NCI-H1694 treated with DMSO at 0.1 percent for 48 hours (cell line): ENCODE measurements at regions not wholly inside any gene's neighbourhood (a gene's known extent, or its start where the extent isn't known, plus 50 kb on each side); places are given as distances from the start of the nearest gene placed in this dataset.

Source experiments
- DNase-seq: peaks from one replicate; lab custom pipeline; 2025; lab: John Stamatoyannopoulos, UW

DNA sequence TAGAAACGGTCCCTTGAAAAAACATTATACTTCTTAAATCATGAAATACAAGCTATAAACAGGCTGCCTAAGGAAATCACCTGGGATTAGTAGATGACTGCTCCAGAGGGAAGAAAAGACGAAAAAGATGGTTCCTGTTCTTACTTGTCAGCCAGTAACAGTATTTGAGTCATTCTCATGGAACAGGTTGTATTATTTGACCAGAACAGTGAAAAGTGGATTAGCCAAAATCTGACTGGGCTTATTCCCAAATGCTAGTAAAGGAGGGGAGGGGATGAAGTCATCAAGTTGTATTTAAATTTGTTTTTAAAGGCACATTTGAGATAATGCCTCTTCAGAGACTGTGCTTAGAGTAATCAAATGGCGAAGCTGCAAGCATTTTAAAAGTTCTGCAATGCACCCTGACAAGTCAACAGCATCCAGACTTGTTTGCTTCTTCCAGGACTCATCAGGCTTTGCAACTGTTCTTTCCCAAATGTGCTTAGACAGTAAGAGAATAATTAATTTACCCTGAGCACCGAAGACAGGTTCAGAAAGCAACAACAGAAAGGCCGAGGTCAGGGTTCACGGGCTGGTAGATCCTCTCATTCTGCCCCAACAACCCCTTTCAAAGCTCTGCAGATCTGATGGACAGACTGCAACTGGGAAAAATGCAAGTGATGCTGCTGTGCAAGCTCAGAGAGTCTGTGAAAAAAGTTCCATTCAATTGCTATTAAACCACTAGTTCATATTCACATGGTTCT lies 800.6 kb downstream of the KCTD16 start:
- DNase-seq = no peak

DNA sequence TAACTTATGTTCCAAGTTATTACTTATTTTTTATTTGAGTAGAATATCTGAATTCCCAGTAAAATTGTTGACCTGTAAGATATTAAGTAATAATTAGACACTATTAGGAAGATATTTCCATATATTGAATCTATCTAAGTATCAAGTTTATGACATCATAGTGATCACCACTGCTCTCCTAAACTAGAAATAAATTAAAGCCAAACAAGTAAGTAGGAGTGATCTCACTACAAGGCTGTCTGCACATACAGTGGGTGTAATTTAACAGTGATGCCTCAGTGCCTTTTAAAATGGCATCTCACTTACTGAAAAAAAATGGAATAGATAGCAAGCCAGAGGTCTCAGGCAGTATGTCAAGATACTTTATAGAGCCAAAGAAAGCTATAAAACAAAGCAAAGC lies 789.6 kb downstream of the KCTD16 start:
- no peak for DNase-seq

DNA sequence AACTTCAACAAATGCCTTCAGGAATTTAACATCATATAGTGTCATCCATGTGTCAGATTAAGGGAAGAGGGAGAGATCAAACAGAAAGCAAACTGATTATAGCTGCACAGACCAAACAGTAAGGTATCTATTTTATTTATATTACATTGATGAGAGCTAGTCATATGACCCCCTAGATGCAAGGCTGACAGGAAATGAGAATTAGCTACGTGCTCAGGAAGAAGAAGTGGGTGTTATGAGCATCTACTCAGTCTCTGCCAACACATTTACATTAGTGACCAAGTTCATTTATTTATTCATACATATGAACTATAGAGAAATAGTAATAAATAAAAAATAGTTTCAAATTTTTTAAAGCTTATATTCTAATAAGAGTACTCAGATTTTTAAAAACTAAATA lies 787.3 kb downstream of the KCTD16 start:
- no peak for DNase-seq

DNA sequence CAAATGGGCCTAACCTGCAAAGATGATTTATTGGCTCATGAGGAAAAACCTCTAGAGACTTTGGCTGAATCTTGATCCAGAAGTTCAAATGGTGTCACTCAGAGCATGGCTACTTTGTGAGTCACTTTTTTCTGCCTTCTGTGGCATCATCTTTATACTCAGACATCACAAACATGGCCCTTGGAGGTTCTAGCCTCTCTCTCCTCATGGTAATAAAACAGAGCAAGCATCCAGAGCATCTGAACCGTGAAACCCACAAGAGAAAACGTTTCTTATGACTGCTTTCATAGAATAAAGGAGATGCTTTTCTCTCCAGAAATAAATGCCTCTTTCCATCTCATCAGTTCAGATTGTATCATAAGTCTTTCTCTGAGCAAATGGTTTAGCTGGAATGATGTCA lies 780.3 kb downstream of the KCTD16 start:
- DNase-seq = no peak

DNA sequence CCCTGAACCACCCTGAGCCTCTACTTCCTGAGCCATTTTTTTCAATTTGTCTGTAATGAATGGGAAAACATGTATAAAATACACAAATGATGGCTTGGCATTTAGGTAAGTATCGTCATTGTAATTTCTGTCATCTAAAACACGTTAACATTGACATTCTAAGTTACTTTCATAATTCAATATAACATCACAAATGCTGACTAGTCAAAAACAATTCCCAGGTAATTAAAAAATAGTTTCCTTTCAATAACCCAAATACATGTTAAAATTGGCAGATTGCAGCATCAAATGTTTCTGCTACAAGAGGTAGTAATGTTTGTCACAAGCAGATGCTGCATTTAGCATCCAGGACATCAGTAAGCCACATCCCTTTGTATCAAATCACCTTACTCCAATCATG lies 776.4 kb downstream of the KCTD16 start:
- DNase-seq = no peak

DNA sequence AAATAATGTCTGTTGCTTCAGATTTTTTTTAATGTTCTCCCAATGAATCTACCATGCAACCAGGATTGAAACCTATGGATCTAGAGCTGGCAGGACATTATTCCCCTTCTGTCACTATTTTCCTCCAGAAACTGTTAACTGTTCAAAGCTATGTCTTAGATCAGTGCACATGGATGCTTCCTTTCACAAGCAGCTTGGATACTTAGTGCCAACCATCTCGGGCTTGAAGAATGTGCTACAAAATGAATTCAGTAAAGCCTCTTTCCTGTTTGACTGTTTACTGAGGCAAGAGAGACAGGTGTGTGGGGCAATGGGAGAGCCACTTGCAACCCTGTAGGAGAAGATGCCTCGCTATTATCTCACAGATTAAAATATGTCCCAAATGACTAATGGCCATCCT lies 774.8 kb downstream of the KCTD16 start:
- no peak for DNase-seq

DNA sequence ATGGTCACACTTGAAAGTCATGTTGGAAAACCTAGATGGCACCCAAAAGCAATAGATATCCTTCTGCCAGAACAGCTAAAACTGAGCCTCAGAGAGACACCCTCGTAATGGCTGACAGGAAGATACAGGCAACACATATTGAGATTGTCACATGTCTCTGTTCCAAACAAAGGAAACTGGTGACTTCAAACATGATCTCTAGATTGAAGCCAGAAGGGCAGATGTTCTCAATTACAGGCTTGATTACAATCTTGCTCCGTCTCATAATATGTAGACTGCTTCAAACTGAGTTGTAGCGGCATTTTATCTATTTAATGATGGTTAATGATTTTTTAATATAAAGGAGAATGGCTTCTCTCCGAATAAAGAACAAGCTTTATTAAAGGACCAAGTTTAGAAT lies 774.3 kb downstream of the KCTD16 start:
- DNase-seq = no peak

DNA sequence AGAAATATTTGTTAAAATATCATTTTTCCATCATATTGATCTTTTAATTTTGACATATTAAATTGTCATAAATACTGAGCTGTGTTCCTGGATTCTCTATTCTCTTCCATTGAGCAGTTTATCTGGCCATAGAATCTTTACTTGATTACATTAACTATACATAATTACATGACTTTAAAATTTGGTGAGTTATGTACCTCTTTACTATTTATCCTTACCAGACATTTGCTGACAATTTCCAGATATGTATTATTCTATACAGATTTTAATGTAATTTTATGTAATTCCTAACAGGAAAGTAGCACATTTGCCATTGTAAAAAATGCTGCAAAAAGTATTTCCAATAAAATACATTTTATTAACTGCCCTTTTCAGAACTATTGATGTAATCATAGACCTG lies 770.3 kb downstream of the KCTD16 start:
- no peak for DNase-seq

DNA sequence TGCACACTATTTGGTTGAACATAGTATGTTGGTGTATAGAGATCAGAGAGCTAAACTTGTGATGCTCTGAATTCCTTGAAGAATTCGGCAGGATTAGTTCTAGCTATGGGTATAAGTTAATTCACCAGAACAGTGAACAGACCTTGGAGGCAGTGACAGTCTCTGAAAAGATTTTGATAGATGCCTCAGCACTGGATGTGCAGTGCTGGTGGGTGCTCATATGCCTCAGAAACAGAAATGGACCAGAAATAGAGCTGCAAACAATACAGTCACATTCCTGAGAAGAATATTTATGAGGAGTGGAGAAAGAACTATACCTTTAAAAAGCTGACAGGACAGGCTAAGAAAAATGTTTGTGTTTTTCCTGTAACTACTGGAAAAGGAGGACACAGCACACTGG lies 747.7 kb downstream of the KCTD16 start:
- DNase-seq = no peak

DNA sequence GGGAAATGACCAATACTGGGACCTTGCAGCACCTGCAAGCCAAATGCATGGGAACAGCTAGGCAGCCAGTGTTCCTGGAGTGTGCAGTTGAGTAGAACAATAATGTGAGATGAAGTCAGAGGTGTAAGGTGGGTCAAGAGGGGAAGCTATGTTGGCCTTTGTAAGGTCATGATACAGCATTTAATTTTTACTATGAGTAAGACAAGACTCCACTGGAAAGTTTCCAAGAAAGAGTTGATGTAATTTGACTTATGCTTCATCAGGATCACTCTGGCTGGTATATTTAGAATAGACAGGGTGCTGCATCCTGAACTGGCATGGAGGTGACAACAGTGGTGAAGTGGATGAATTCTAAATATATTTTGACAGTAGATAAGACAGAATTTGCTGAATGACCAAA lies 744.8 kb downstream of the KCTD16 start:
- no peak for DNase-seq

DNA sequence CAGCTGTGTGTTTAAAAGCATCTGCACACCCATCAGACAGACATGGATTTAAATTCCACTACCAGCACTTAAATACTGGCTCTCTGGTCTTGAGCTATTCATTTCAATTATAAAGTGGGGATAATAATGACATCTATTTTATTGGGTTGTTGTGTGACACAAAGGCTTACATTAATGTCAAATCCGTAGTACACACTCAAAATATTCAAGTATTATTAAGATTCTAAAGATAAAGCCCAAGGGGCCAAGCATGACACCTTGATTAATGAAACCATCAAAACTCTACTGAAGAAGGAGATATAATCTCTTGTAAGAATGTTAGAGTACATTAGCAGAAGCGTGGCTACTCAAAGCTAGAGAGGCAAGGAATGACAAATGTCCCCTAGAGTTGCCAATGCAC lies 743.0 kb downstream of the KCTD16 start:
- DNase-seq = no peak

DNA sequence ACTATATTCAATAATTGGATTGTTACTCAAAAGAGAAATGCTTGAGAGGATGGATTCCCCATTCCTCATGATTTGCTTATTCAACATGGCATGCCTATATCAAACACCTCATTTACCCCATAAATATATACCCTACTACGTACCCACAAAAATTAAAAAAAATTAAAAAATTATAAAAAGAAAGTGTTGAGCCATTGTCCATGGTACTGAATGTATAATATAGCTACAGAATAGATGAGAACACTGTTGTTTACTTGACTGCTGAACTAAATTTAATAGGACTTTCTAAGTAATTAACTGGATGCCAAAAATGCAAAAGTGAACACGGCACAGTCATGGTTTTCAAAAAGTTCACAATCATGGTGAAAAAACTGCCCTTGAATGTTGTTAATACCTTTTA lies 725.8 kb downstream of the KCTD16 start:
- no peak for DNase-seq

DNA sequence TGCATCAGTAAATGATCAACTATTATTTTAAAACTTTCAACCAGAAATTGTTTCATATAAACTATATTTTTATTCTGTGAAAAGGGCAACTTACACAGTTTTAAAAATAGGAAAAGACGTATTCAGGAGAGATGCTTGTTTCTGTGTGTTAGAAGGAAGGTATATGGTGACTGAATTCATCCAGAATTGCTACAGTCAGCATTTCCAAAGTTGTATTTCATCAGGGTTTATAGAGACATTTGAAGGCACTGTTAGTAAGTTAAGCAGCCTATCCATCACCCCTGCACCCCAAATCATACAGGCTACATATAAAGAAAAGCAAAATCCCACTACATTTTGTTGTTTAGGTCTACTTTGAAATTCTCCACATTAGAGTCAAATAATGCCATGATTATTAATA lies 716.0 kb downstream of the KCTD16 start:
- no peak for DNase-seq

DNA sequence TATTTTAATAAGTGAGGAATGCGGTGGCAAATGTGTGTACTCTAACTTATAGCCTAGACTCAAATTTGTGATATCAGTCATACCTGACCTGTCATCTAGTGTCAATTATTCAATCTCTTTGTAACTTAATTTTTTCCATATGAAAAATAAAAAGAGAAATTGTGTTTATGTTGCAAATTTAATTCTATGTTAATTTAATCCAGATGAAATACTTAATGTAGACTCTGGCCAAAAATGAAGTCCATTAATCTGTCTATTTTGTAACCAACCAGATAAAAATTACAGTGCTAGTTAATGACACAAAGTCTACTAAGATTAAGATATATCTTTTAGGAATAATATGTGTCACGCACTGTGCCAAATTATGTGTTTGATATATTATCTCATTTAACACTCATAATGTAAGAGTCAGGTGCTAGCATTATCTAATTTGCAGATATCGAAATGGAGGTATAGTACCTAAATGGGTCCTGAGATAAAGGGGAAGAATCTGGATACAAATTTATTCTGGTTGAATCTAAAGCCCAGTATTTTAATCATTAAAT lies 712.1 kb downstream of the KCTD16 start:
- DNase-seq = no peak

DNA sequence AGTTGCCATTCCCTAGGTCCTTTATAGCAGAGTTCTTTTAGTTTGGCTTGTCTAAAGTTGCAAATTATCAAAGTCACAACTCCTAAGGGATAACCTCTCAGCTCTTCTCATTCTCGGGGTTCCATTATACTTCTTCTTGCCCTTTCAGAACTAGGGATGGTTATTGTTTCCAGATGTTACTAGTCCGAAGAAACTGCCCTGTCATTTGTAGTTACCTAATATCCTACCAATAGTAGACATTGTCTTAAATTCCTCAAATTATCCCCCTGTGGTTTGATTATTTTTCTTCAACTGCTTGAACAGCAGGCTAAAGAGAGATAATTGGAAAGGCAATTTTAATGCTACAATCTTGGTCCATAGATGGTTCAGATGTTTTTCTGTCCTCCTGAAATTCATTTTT lies 709.8 kb downstream of the KCTD16 start:
- DNase-seq = no peak

DNA sequence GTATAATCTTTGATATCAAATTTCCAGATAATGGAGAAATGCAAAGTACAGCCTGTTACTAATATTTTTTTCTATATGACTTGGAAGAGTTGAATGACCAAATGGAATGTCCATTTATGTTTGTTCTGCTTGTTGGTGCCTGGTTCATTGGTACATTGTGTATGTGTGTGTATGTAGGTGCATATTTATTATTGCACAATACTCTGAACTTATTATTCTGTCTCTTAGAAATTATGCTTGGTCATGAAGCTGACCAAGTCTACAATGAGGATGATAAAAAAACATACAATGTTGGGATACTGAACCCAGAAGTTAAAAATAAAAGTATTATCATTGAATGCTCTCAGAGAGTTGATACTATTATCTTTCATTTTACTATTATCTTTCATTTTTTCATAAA lies 706.3 kb downstream of the KCTD16 start:
- no peak for DNase-seq

DNA sequence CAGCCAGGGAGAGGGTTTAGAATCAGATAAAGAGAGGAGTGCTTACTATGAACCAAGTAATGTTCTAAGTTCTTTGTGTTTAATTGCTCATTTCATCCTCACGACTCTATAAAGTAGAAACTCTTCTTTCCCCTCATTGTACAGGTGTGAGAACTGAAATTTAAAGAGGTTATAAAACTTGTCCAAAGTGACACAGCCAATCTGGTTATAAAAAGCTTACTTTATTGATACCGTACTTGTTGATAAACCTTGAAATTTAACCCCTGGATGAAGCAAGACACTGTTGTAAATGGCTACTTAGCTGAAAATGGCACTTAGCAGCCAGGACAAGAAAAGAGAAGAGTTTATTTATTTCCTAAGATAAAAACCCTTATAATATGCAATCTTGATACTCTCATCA lies 702.4 kb downstream of the KCTD16 start:
- no peak for DNase-seq

DNA sequence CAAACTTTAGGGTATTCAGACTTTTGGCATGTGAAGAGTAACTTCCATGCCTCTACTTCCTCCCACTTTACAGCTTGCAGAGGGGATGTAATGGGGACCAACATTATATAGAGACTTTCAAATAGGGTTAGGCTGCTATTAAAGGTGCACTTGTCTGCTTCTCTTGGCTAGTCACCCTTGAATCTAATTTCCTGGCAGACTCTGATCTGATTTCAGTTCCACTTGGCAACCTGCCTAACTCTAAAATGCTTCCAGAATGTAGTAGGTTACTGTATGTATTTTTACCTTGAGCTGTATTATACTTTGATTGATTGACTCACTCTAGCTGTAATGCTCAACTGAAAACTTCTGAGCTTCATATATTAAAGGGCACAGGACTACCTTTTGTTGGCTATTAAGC lies 693.4 kb downstream of the KCTD16 start:
- DNase-seq = no peak

DNA sequence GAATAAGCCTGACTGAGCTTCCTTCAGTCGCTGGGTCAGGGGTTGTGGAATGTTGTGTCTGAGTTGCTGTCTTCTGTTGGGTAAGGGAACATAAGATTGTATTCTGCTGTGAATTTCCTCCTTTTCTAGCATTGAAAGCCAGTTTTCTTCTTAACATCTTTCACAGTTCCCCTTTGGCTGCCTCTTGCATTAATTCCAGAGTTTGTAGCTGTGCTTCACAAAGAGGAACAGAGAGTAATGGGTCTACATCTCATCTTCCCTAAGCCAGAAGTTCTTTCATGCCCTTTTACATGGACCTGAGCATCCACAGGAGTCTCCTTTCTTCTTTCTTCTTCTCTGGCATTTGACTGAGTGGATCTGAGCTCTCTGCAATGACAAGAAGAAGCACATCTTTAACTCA lies 686.8 kb downstream of the KCTD16 start:
- no peak for DNase-seq

DNA sequence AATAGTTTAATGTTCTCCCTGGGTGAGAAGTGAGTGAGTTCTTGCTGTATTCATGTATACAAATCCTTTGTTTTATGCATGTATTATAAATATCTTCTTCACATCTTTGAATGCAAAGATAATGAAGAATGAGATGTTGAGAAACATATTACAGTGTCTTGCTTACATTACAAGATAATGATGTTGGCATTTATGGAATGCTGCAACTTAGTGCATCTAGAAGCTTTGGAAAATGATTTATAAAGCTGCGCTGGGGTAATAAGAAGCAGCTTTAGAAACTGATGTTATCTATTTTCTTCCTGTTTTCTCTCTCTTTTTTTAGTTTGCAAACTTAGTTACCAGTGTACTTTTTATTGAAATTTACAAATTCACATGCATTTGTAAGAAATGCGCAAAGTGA lies 673.4 kb downstream of the KCTD16 start:
- no peak for DNase-seq

DNA sequence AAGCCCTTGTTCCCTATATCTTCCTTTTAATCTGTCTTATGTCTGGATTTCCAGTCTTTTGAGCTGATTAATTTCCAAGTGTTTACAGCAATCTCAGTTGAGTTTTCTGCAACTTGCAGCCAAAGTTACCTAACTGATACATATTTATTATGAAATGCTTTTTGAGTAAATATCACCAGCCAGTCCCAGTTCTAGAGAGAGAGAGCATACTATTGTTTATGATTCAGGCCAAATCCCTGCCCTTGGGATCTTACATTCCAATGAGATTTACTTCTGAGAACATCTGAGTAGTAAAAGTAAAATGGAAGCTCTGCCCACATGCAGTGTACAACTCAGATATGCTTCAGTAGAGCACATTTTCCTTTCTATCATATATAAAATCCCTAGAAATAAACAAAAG lies 661.7 kb downstream of the KCTD16 start:
- no peak for DNase-seq

DNA sequence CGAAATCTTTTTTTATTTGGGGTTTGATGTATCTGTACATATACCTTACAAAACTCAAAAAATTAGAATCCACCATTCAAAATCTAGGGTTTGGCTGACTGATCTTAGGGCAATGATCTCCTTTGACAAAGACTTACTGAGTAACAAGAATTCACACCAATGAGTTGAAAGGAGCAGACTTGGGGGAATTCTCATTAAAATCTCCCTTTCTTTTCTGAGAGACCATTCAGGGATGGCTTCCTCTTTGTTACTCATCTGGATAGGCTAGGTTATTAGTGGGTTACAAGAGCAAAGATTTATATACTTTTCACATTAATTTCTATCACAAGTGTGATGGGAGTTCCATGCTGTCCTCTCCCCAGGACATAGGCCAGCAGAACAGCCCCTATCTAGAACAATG lies 661.0 kb downstream of the KCTD16 start:
- no peak for DNase-seq

DNA sequence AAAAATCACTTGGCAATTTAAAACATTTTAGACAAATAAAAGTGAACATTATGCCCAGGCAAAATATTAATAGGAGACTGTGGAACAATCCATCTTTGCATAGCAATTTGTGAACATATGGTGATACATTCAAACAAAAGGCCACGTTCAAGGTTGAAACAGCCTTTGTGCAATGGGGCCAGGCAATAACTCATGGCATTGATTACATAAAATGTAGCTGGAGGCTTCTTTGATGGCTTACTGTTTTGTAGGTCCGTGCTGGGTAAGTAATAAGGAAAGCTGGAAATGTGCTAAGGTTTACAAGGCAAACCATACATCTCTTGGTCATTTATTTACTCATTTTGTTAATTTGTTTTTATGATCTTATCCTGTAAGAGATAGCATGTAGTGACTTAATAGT lies 651.8 kb downstream of the KCTD16 start:
- no peak for DNase-seq

DNA sequence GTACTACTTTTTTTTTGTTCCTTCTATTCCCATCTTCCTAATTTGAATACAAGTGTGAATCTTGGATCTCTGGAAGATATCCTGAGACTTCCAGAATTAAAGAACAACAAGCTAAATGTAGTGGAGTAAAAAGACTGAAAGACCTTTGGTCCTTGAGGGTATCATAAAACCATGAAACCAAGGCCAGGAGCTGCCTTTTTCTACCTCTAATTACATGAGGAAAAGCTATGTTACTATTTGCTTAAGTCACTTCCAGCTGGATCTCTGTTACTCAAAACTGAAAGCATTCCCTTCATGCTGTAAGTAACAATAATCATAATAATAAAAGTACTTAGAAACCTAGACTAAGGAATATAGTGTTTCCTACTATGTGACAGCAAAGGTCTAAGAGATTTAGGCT lies 649.6 kb downstream of the KCTD16 start:
- no peak for DNase-seq
